ACC112 (cell line): ENCODE measurements at regions not wholly inside any gene's neighbourhood (a gene's known extent, or its start where the extent isn't known, plus 50 kb on each side); places are given as distances from the start of the nearest gene placed in this dataset.

Experiments
- H2AFZ ChIP-seq: fragments of 200-600 bp; sonication (generic); one replicate; pipeline ENCODE4 v1.6.0; 2017; ENCODE audit warnings: antibody characterized with exemption, low read length; ENCODE audit not compliant: unreplicated experiment
- H3K27ac ChIP-seq: fragments of 200-600 bp; sonication (generic); 2 replicates; pipeline ENCODE4 v1.5.1; 2014; ENCODE audit warnings: low read depth, mild to moderate bottlenecking, antibody characterized with exemption, low read length, moderate library complexity
- H3K27me3 ChIP-seq: fragments of 200-600 bp; sonication (generic); 2 replicates; pipeline ENCODE4 v1.6.1; 2014; ENCODE audit warnings: mild to moderate bottlenecking, antibody characterized with exemption, low read length, moderate library complexity, mixed read lengths; ENCODE audit not compliant: insufficient read depth
- H3K36me3 ChIP-seq: fragments of 200-600 bp; sonication (generic); 2 replicates; pipeline ENCODE4 v1.6.1; 2016; ENCODE audit warnings: mild to moderate bottlenecking, antibody characterized with exemption, low read length, moderate library complexity, mixed read lengths; ENCODE audit not compliant: insufficient read depth
- H3K4me1 ChIP-seq: fragments of 200-600 bp; sonication (generic); one replicate; pipeline ENCODE4 v1.6.1; 2016; ENCODE audit warnings: low read length, mixed read lengths; ENCODE audit not compliant: insufficient read depth, unreplicated experiment, control insufficient read depth
- H3K4me3 ChIP-seq: fragments of 200-600 bp; sonication (generic); 2 replicates; pipeline ENCODE4 v1.5.1; 2014; ENCODE audit warnings: mild to moderate bottlenecking, low read depth, low read length
- H3K79me2 ChIP-seq: fragments of 200-600 bp; sonication (generic); one replicate; pipeline ENCODE4 v1.6.0; 2016; ENCODE audit warnings: low read length; ENCODE audit not compliant: control insufficient read depth, unreplicated experiment, insufficient read depth

DNA sequence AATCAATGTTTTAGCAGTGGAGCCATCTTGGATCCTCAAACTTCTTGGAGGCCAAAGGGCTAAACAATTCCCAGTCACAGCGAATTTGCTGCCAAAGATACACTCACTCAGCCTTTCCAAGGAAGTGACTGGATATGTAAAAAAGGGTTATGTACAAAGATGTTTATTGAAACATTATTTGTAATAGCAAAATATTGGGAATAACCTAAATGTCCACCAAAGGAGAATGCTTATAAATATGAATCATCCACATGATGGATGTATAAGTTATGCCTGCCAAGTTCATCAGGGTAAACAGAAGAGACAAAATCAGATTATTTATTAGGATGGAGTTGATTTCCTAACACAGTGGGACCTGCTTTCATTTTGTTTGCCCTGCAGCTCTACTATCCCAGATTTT, 145.2 kb upstream of the ABCA1 start:
- H3K79me2 ChIP-seq: no peaks in the 10 kb centered on the region
- peaks cover 39% of the 10 kb centered on the region for H3K4me1 ChIP-seq
- H3K36me3 ChIP-seq: peaks cover under 1% of the 10 kb centered on the region; the same call in 1 of the 2 replicates
- H2AFZ ChIP-seq: peak overlapping the region; percentile 5
- H3K4me3 ChIP-seq: no peak overlapping the region
- peak overlapping the region; percentile 65 for H3K27ac ChIP-seq
- no peaks in the 10 kb centered on the region for H3K27me3 ChIP-seq

DNA sequence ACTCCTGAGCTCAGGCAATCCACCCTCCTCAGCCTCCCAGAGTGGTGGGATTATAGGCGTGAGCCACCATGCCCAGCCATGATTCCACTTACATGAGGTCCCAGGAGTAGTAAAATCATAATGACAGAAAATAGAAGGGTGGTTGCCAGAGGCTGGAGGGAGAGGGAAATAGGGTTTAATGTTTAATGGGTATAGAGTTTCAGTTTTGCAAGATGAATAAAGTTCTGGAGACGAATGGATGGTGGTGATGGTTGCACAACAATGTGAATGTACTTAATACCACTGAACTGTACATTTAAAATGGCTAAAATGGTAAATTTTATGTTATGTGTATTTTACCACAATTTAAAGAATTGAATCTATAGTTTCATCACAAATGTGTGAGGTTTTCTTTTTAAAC, 146.5 kb upstream of the ABCA1 start:
- Histone ChIP-seq H3K27me3 (no peaks in the 10 kb centered on the region), H2AFZ (no peak overlapping the region), H3K4me3 (no peak overlapping the region), H3K4me1 (peaks cover 38% of the 10 kb centered on the region), H3K36me3 (no peaks in the 10 kb centered on the region), H3K79me2 (no peaks in the 10 kb centered on the region), H3K27ac (no peak overlapping the region)

DNA sequence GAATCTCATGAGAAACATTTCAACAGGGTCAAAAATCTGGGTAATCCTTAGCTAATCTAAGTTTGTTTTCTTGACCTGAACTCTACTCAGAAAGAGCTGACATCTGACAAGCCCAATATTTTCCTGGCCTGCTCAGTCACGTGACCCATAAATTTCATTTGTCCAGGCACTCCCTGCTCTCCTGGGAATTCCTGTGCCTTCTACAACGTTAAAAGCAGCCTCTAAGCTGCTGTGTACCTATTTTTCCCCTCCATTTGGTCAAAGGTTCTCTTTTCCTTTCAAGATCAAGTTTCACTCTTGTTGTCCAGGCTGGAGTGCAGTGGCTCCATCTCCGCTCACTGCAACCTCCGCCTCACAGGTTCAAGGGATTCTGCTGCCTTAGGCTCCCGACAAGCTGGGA, 148.8 kb upstream of the ABCA1 start:
- Histone ChIP-seq H3K79me2 (no peaks in the 10 kb centered on the region), H3K27ac (no peak overlapping the region)

DNA sequence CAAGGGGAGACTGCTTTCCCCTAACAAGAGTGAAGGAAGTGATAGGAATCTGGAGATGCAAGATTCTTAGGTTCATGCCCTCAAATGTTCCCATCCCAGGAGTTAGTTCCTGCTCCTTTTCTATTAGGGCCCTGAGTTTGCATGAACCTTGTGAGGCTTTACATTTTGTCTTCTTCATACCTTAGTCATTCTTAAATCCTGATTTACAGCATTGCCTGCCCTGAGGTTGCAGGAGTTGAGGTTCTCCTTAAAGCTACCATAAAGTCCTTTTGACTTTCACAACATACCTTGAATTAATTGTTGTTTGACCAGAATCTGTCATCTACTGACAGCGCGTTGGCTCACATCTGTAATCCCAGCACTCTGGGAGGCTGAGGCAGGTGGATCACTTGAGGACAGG, 151.5 kb upstream of the ABCA1 start:
- no peaks in the 10 kb centered on the region for H3K27me3 ChIP-seq
- no peak overlapping the region for H2AFZ ChIP-seq
- H3K79me2 ChIP-seq: no peaks in the 10 kb centered on the region
- no peaks in the 10 kb centered on the region for H3K36me3 ChIP-seq
- no peak overlapping the region for H3K27ac ChIP-seq
- no peaks in the 10 kb centered on the region for H3K4me1 ChIP-seq
- no peak overlapping the region for H3K4me3 ChIP-seq

More for the DNA sequence above, 148.8 kb upstream of the ABCA1 start:
- H3K27me3 ChIP-seq: no peaks in the 10 kb centered on the region
- peaks cover 16% of the 10 kb centered on the region for H3K4me1 ChIP-seq
- H2AFZ ChIP-seq: no peak overlapping the region
- no peak overlapping the region for H3K4me3 ChIP-seq
- no peaks in the 10 kb centered on the region for H3K36me3 ChIP-seq

DNA sequence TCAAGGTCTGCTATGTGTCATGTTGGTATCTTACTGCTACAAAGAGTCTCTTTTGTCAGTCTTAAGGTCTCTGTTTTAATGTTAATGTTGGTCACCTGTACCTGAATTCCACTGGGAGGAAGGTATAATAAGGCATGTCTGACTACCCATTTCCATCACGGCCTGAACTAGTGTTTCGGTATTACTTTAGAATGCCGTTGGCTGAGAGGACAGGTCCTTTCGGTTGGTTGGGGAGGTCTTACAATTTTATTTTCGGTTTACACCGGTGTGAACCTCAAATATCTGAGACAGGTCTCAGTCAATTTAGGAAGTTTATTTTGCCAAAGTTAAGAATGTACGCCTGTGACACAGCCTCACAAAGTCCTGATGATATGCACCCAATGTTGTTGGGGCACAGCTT, 154.9 kb upstream of the ABCA1 start:
- Histone ChIP-seq H3K79me2 (no peaks in the 10 kb centered on the region), H3K36me3 (no peaks in the 10 kb centered on the region), H3K4me1 (no peaks in the 10 kb centered on the region), H3K27ac (no peak overlapping the region), H3K4me3 (no peak overlapping the region), H2AFZ (no peak overlapping the region), H3K27me3 (no peaks in the 10 kb centered on the region)

DNA sequence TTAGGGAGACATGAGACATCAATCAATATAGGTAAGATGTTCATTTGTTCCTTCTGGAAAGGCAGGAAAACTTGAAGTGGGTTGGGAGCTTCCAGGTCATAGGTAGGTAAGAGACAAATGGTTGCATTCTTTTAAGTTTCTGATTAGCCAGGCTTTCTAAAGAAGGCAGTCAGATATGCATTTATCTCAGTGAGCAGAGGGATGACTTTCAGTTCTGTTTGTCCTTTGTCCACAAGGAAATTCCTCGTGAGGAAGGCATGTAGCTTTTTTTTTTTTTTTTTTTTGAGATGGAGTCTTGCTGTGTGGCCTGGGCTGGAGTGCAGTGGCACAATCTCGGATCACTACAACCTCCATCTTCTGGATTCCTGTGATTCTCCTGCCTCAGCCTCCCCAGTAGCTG, 155.3 kb upstream of the ABCA1 start:
- Histone ChIP-seq H3K27me3 (no peaks in the 10 kb centered on the region), H2AFZ (no peak overlapping the region), H3K79me2 (no peaks in the 10 kb centered on the region), H3K4me3 (no peak overlapping the region), H3K27ac (no peak overlapping the region), H3K36me3 (no peaks in the 10 kb centered on the region), H3K4me1 (no peaks in the 10 kb centered on the region)

DNA sequence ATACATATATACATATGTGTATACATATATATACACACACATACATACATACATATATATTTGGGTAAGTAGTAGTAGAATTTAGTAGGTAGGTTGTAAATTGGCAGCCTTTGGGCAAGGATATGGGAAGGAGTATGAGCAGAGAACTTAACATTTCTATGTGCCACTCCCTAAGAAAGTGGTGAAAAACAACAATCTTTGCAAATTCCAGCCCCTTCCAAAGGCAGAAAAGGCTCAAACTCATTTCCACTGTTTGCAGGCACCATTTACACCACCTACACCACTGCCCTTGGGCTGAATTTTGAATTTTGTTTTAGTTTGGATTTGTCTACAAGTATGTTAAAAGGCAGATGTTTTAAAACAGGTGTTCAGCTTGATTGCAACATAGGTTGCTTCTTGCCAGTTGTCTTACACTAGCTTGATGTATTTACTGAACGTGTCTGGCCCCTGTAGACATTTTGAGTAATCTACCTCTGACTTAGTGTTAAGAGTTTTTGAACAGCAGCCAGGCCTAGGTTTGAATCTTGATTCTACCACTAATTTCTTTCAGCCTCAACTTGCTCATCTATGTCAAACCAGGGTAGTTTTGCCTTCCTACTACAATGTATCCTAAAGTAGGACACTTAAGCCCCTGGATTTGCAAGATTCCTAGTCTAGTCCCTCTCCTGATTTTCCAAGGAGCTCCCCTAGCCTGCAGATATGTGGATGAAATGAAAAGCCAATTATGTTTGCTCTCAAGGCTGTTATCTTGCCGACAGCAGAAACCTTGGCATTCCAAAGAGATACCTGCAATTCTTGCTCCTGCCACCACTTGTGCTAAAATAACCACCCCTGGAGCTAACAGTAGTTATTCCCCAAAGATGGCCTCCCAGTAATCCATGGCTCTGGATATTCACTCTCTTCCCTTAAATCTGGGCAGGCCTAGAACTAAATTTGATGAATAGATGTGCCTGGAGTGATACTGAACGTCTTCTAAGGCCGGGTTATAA, 156.2 kb upstream of the SLC44A1 start:
- H2AFZ ChIP-seq: no peak overlapping the region
- H3K4me3 ChIP-seq: no peak overlapping the region
- no peaks in the 10 kb centered on the region for H3K27me3 ChIP-seq
- H3K79me2 ChIP-seq: no peaks in the 10 kb centered on the region
- no peaks in the 10 kb centered on the region for H3K4me1 ChIP-seq
- no peak overlapping the region for H3K27ac ChIP-seq
- no peaks in the 10 kb centered on the region for H3K36me3 ChIP-seq

DNA sequence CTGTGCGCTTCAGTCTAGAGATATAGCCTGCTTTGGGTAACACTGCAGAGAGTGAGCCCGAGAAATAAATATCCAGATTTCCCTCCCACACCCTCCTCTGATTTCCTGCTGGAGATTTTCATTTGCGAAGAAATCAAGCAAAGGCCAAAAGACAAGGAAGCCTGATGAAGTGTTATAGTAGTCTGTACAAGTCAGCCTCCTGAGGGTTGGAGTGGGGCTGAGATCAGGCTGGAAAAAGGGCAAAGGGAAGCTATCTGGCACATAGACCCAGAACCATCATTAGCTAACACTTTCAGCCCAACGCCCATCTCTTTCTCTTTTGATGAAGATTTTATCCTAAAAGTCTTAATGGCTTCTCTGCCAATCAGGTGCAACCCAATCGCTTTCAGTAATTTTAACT, 154.6 kb upstream of the SLC44A1 start:
- no peaks in the 10 kb centered on the region for H3K4me1 ChIP-seq
- no peak overlapping the region for H3K27ac ChIP-seq
- H3K27me3 ChIP-seq: no peaks in the 10 kb centered on the region
- H3K79me2 ChIP-seq: no peaks in the 10 kb centered on the region
- no peak overlapping the region for H3K4me3 ChIP-seq
- H2AFZ ChIP-seq: no peak overlapping the region
- H3K36me3 ChIP-seq: no peaks in the 10 kb centered on the region

DNA sequence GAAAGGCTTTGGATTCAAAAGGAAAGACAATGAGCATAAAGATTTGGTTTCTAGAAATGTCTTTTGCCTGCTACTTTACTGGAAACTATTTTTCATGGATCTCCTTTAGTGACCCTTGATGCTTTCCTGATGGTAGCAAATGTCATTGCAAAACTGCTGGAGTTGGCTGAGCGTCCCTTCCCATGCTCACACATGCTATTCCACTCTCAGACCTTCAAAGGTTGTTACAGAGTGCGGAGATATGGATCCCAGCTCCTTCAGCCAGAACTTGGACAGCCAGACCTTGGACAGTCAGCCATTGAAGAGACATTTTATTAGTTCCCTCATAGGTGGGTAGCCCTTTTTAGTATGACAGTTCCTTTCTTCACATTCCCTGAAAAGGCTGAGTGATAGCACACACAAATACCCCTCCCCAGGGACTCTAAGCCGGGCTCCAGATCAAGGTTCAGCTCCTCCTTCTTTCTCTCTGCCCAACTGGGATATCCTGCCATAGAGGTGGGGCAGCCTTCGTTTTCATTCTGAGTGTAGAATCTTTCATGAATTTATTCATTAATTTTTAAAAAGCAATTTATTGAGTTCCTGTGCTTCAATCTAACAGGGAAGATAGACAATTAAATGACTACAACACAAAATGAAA, 153.3 kb upstream of the SLC44A1 start:
- H3K36me3 ChIP-seq: no peaks in the 10 kb centered on the region
- H3K27me3 ChIP-seq: no peaks in the 10 kb centered on the region
- no peaks in the 10 kb centered on the region for H3K79me2 ChIP-seq
- no peaks in the 10 kb centered on the region for H3K4me1 ChIP-seq
- no peak overlapping the region for H3K4me3 ChIP-seq
- no peak overlapping the region for H2AFZ ChIP-seq
- H3K27ac ChIP-seq: no peak overlapping the region

DNA sequence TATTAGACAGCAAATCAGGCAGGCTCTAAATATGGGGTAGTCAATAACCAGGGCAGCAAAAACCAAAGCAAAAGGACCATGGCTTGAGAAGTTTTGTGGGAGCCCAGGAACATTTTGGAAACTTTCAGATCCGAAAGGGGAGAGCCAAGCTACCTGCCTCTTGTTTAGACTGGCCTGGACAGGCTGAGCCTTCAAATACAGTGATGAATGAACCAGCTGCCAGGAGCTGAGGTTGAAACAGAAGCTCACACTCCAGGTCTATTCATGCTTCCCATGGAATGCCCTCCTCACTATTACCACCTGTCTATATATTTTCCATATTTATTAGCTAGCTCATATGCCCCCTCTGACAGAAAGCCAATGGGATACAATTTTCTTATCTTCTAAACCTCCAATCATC, 150.8 kb upstream of the SLC44A1 start:
- Histone ChIP-seq H3K27ac (no peak overlapping the region), H3K36me3 (no peaks in the 10 kb centered on the region), H3K4me3 (no peak overlapping the region), H3K27me3 (no peaks in the 10 kb centered on the region), H3K79me2 (no peaks in the 10 kb centered on the region), H2AFZ (no peak overlapping the region), H3K4me1 (no peaks in the 10 kb centered on the region)

DNA sequence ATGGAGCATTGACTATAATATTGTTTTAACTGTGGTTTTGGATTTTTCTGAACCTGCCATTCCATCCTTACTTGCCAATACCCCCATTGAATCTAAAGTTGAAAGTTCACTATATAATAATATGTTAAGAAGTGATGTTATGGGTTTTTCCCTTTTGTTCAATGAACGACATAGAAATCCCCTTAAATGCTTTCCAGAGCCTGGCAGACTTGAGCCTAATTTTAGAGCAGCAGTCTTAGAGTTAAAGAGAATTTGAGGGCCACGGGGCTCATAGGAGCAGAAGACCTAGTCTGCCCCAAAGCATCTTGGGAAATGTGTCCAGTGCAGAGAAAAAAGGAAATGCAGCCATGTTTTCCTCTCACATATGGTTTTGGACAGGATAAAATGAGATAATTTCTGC, 146.1 kb upstream of the SLC44A1 start:
- H3K36me3 ChIP-seq: no peaks in the 10 kb centered on the region
- no peak overlapping the region for H2AFZ ChIP-seq
- H3K4me3 ChIP-seq: no peak overlapping the region
- no peaks in the 10 kb centered on the region for H3K79me2 ChIP-seq
- no peaks in the 10 kb centered on the region for H3K27me3 ChIP-seq
- H3K4me1 ChIP-seq: no peaks in the 10 kb centered on the region
- H3K27ac ChIP-seq: no peak overlapping the region
